Spleen (tissue), 11 donors: ENCODE measurements at regions not wholly inside any gene's neighbourhood (a gene's known extent, or its start where the extent isn't known, plus 50 kb on each side); places are given as distances from the start of the nearest gene placed in this dataset.

ENCODE experiments used
- DNase-seq: peaks from one replicate; pipeline ENCODE4 v3.0.0-alpha.2; 2020
- H3K27ac ChIP-seq, 8 donors: fragments of 200-600 bp; sonication (generic) in 7 of 8; 1 replicate in 4 of 8; 2 replicates in 4 of 8; pipeline versions ENCODE4 v1.5.0 to v1.8.0; 2016 to 2021; ENCODE audit warnings: inconsistent platforms in 4 of 8, mild to moderate bottlenecking in 4 of 8, moderate library complexity in 1 of 8
- H3K27me3 ChIP-seq, 7 donors: fragments of 200-600 bp; sonication (generic) in 6 of 7; replicated peaks in 1 of 7; 1 replicate in 4 of 7; 2 replicates in 3 of 7; pipeline versions ENCODE4 v1.5.0 to v1.8.0; 2016 to 2021; ENCODE audit warnings: inconsistent platforms in 3 of 7, mild to moderate bottlenecking in 1 of 7
- H3K36me3 ChIP-seq, 6 donors: fragments of 200-600 bp; sonication (generic) in 5 of 6; 1 replicate in 4 of 6; 2 replicates in 2 of 6; pipeline versions ENCODE4 v1.5.0 to v1.8.0; 2016 to 2021; ENCODE audit warnings: inconsistent platforms in 2 of 6
- H3K4me1 ChIP-seq, 6 donors: fragments of 200-600 bp; sonication (generic) in 5 of 6; 1 replicate in 3 of 6; 2 replicates in 3 of 6; pipeline versions ENCODE4 v1.5.0 to v1.8.0; 2016 to 2021; ENCODE audit warnings: inconsistent platforms in 3 of 6
- H3K4me3 ChIP-seq, 8 donors: fragments of 200-600 bp; sonication (generic) in 7 of 8; 1 replicate in 4 of 8; 2 replicates in 4 of 8; pipeline versions ENCODE4 v1.5.0 to v1.8.0; 2016 to 2021; ENCODE audit warnings: inconsistent platforms in 4 of 8, mild to moderate bottlenecking in 4 of 8, moderate library complexity in 2 of 8
- H3K9me3 ChIP-seq, 8 donors: fragments of 200-600 bp; sonication (generic) in 7 of 8; 1 replicate in 4 of 8; 2 replicates in 4 of 8; pipeline versions ENCODE4 v1.5.0 to v1.8.0; 2016 to 2021; ENCODE audit warnings: inconsistent platforms in 4 of 8
- POLR2A ChIP-seq, 3 donors: fragments of 450-650 bp; IDR thresholded peaks; one replicate each; pipeline ENCODE4 v1.5.1; 2017; ENCODE audit warnings: antibody characterized with exemption in 3 of 3, mild to moderate bottlenecking in 1 of 3
- POLR2AphosphoS5 ChIP-seq, 3 donors: sonication (generic); formaldehyde crosslinking; IDR thresholded peaks; one replicate each; pipeline ENCODE4 v1.5.1; 2017; ENCODE audit warnings: antibody characterized with exemption in 3 of 3
- WGBS, 5 donors: extraction: QIAGEN DNeasy Blood & Tissue Kit in 3 of 5; methylation state at CpG; one replicate each; pipeline versions ENCODE4 v1.1.5 to v1.1.7; 2013 to 2018; 5-methylcytosine and 5-hydroxymethylcytosine counted together
- intact Hi-C: fragments of 100-400 bp; cut with DNase I; formaldehyde crosslinking; loops from one replicate; pipeline ENCODE4 v1.15.0; 2023; ENCODE audit warnings: low total_unique reads
- TF ChIP-seq, protein P1 (sequence below), 11 experiments: fragments of 200-600 bp in 7 of 11; fragments of 450-650 bp in 4 of 11; sonication (generic) in 4 of 11; IDR thresholded peaks in 8 of 11; conservative IDR thresholded peaks in 3 of 11; 1 replicate in 7 of 11; 2 replicates in 4 of 11; pipeline versions ENCODE4 v1.4.0 to v1.8.0; 2016 to 2021; ENCODE audit warnings: antibody characterized with exemption in 11 of 11, inconsistent platforms in 4 of 11, mild to moderate bottlenecking in 1 of 11
- donor health status: healthy with polysubstance abuse.
- donor health status: DM: no; HTN: no; CAD: no; lungs with moderate emphysema.
- donor health status: DM: no; HTN: no; CAD: no.
- donor health status: Bipolar disorder and iron deficiency.
- donor health status: healthy.
- donor health status: DM: no; HTN: no; CAD: no.
- donor health status: DM: yes; HTN: yes; CAD: no.

DNA sequence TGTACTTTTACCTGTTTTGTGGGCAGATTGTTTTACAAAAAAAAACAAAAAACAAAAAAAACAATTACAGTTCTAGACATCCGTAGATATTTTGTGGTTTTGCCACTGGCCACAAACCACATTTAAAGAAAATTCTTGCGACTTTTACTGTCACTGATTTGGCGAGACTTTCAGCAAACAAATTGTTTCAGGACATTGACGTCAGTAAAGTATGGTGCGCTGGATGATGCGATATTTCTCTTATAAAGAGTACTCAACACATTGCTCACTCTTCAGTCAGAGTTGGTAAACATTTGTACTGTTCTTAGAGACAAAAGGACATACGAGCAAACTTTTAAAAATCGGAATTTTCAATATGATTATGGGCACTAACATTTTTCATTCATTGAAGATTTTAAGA is 229.8 kb downstream of the HAO1 start:
- 77 to 81% (median 78%) methylated on average over 8 of the region's 8 CpGs for WGBS, 5 donors
- intact Hi-C loops: no loop called here
- TF ChIP-seq POLR2A (IDR thresholded peaks at IDR 0.05) (no peak), POLR2AphosphoS5 (IDR thresholded peaks at IDR 0.05) (no peak)
- TF ChIP-seq, protein P1, sequence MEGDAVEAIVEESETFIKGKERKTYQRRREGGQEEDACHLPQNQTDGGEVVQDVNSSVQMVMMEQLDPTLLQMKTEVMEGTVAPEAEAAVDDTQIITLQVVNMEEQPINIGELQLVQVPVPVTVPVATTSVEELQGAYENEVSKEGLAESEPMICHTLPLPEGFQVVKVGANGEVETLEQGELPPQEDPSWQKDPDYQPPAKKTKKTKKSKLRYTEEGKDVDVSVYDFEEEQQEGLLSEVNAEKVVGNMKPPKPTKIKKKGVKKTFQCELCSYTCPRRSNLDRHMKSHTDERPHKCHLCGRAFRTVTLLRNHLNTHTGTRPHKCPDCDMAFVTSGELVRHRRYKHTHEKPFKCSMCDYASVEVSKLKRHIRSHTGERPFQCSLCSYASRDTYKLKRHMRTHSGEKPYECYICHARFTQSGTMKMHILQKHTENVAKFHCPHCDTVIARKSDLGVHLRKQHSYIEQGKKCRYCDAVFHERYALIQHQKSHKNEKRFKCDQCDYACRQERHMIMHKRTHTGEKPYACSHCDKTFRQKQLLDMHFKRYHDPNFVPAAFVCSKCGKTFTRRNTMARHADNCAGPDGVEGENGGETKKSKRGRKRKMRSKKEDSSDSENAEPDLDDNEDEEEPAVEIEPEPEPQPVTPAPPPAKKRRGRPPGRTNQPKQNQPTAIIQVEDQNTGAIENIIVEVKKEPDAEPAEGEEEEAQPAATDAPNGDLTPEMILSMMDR (IDR thresholded peaks at IDR 0.05 in 8 of 11, conservative IDR thresholded peaks at IDR 0.05 in 3 of 11): no peak

GRCh38 chr20:7712661-7713060 is 227.6 kb downstream of the HAO1 start:
- no peaks in the 10 kb centered on the region for H3K27me3 ChIP-seq
- H3K4me1 ChIP-seq: no peaks in the 10 kb centered on the region
- peaks cover 0 to 5% (median 0%) of the 10 kb centered on the region in 8 donors for H3K9me3 ChIP-seq
- 72 to 87% (median 73%) methylated on average over 1 of the region's 1 CpG for WGBS, 5 donors
- TF ChIP-seq, protein P1 (IDR thresholded peaks at IDR 0.05 in 8 of 11, conservative IDR thresholded peaks at IDR 0.05 in 3 of 11): no peak
- no peak for TF ChIP-seq POLR2AphosphoS5 (IDR thresholded peaks at IDR 0.05)
- no peak for TF ChIP-seq POLR2A (IDR thresholded peaks at IDR 0.05)
- no peak overlapping the region for H3K27ac ChIP-seq
- intact Hi-C loops: no loop called here
- no peaks in the 10 kb centered on the region for H3K36me3 ChIP-seq
- DNase-seq: no peak
- no peak overlapping the region for H3K4me3 ChIP-seq

More for the DNA sequence above, 229.8 kb downstream of the HAO1 start:
- Histone ChIP-seq H3K36me3 (no peaks in the 10 kb centered on the region), H3K4me3 (no peak overlapping the region), H3K27me3 (no peaks in the 10 kb centered on the region), H3K4me1 (no peaks in the 10 kb centered on the region), H3K9me3 (peaks cover 0 to 5% (median 0%) of the 10 kb centered on the region in 8 donors), H3K27ac (no peak overlapping the region)
- DNase-seq: no peak

- DNase-seq: no peak
- Histone ChIP-seq H3K9me3 (peaks cover 0 to 5% (median 0%) of the 10 kb centered on the region in 8 donors), H3K4me3 (no peak overlapping the region), H3K4me1 (no peaks in the 10 kb centered on the region), H3K27ac (no peak overlapping the region), H3K27me3 (no peaks in the 10 kb centered on the region), H3K36me3 (no peaks in the 10 kb centered on the region)
- WGBS, 5 donors: 0 to 84% (median 50%) methylated on average over 1 of the region's 1 CpG
- intact Hi-C loops: no loop called here
- TF ChIP-seq POLR2A (IDR thresholded peaks at IDR 0.05) (no peak), POLR2AphosphoS5 (IDR thresholded peaks at IDR 0.05) (no peak)
- TF ChIP-seq, protein P1 (IDR thresholded peaks at IDR 0.05 in 8 of 11, conservative IDR thresholded peaks at IDR 0.05 in 3 of 11): no peak
Observed at GRCh38 chr20:7714549-7714948, 225.7 kb downstream of the HAO1 start.

DNA sequence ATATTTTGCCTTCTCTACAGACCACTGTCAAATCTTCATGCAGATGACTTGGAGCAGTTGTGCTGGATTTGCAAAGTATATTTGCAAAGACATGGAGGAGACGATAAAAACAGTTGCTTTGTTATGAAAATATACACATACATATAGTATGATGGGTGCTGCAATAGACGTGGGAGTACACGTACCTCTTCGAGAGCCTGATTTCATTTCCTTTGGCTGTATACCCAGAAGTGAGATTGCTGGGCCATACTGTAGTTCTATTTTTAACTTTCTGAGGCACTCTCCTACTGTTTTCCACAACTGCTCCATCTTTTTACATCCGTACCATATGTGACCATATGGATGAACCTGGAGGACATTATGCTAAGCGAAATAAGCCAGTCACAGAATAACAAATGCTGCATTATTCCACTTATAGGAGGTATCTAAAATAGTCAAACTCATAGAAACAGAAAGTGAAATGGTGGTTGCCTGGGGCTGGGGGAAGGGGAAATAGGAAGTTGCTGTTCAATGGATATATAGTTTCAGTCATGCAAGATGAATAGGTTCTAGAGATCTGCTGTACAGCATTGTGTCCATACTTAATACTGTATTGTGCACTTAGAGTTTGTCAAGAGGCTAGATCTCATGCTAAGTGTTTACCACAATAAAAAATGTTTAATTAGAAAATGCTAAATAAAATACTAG is 223.8 kb downstream of the HAO1 start:
- TF ChIP-seq POLR2AphosphoS5 (IDR thresholded peaks at IDR 0.05) (no peak), POLR2A (IDR thresholded peaks at IDR 0.05) (no peak)
- TF ChIP-seq, protein P1 (IDR thresholded peaks at IDR 0.05 in 8 of 11, conservative IDR thresholded peaks at IDR 0.05 in 3 of 11): no peak
- intact Hi-C loops: no loop called here
- WGBS, 5 donors: 65 to 73% (median 67%) methylated on average over 6 of the region's 6 CpGs
- H3K36me3 ChIP-seq: no peaks in the 10 kb centered on the region
- peaks cover 0 to 5% (median 0%) of the 10 kb centered on the region in 8 donors for H3K9me3 ChIP-seq
- no peak overlapping the region for H3K27ac ChIP-seq
- DNase-seq: no peak
- no peaks in the 10 kb centered on the region for H3K4me1 ChIP-seq
- no peaks in the 10 kb centered on the region for H3K27me3 ChIP-seq
- H3K4me3 ChIP-seq: no peak overlapping the region
